ENCODE measurements at regions not wholly inside any gene's neighbourhood (a gene's known extent, or its start where the extent isn't known, plus 50 kb on each side); places are given as distances from the start of the nearest gene placed in this dataset.

- TF ChIP-seq CTCF (conservative IDR thresholded peaks at IDR 0.05 in 1 of 2, IDR thresholded peaks at IDR 0.05 in 1 of 2; ENCODE audit: low read depth in 1 of 2, low read length in 2 of 2) (no peak), EZH2 (IDR thresholded peaks at IDR 0.05; ENCODE audit: low read length, missing control alignments) (no peak)
Measured at GRCh38 chrY:8379800-8380199, 957.5 kb upstream of the TSPY4 start.
